Hematopoietic multipotent progenitor cell (in vitro differentiated cells): ENCODE measurements at regions not wholly inside any gene's neighbourhood (a gene's known extent, or its start where the extent isn't known, plus 50 kb on each side); places are given as distances from the start of the nearest gene placed in this dataset.

Source experiments
- DNase-seq, 3 donors: peaks; one replicate each; pipeline ENCODE4 v3.0.0-alpha.2; 2011 to 2015; ENCODE audit warnings: low read depth in 2 of 3, low spot score in 2 of 3

- DNase-seq: no peak
These were observed 109.0 kb upstream of the ATP10B start for GRCh38 chr5:160961038-160961437.

GRCh38 chr5:160960592-160960991 is 108.6 kb upstream of the ATP10B start:
- no peak for DNase-seq

GRCh38 chr5:160959804-160960203 is 107.8 kb upstream of the ATP10B start:
- no peak for DNase-seq

GRCh38 chr5:160957312-160957861 is 105.4 kb upstream of the ATP10B start:
- DNase-seq: no peak

- DNase-seq: no peak
These were observed 104.0 kb upstream of the ATP10B start for GRCh38 chr5:160956051-160956450.

- no peak for DNase-seq
These were observed 98.3 kb upstream of the ATP10B start for GRCh38 chr5:160950311-160950710.

- DNase-seq: no peak
These were observed 88.7 kb upstream of the ATP10B start for GRCh38 chr5:160940725-160941124.

GRCh38 chr5:160938532-160938931 is 86.5 kb upstream of the ATP10B start:
- DNase-seq: peak in 2 of 3 donors; percentile 7 to 51

- DNase-seq: no peak
These were observed 85.6 kb upstream of the ATP10B start for GRCh38 chr5:160937570-160937969.

GRCh38 chr5:160935776-160936175 is 83.8 kb upstream of the ATP10B start:
- no peak for DNase-seq

- no peak for DNase-seq
These were observed 79.3 kb upstream of the ATP10B start for GRCh38 chr5:160931283-160931682.

GRCh38 chr5:160930406-160930805 is 78.4 kb upstream of the ATP10B start:
- no peak for DNase-seq

- no peak for DNase-seq
These were observed 77.9 kb upstream of the ATP10B start for GRCh38 chr5:160929906-160930305.

- DNase-seq: no peak
These were observed 77.3 kb upstream of the ATP10B start for GRCh38 chr5:160929360-160929759.

- peak in 1 of 3 donors; percentile 35 for DNase-seq
These were observed 74.4 kb upstream of the ATP10B start for GRCh38 chr5:160926428-160926827.

GRCh38 chr5:160925281-160925680 is 73.3 kb upstream of the ATP10B start:
- no peak for DNase-seq

- DNase-seq: no peak
These were observed 72.1 kb upstream of the ATP10B start for GRCh38 chr5:160923936-160924710.

GRCh38 chr5:160923411-160923810 is 71.4 kb upstream of the ATP10B start:
- no peak for DNase-seq

GRCh38 chr5:160922311-160922710 is 70.3 kb upstream of the ATP10B start:
- no peak for DNase-seq

GRCh38 chr5:160921423-160922285 is 69.6 kb upstream of the ATP10B start:
- no peak for DNase-seq

GRCh38 chr5:160919626-160920025 is 67.6 kb upstream of the ATP10B start:
- DNase-seq: no peak

GRCh38 chr5:160918386-160918785 is 66.4 kb upstream of the ATP10B start:
- DNase-seq: no peak
